Uterus (tissue), 3 donors: ENCODE measurements at regions not wholly inside any gene's neighbourhood (a gene's known extent, or its start where the extent isn't known, plus 50 kb on each side); places are given as distances from the start of the nearest gene placed in this dataset.

Experiments used
- DNase-seq, 2 donors: peaks; one replicate each; pipeline ENCODE4 v3.0.0-alpha.2; 2019 to 2020
- H3K27ac ChIP-seq, 2 donors: fragments of 200-600 bp; sonication (generic); 1 replicate in 1 of 2; 2 replicates in 1 of 2; pipeline ENCODE4 v1.5.1; 2016 to 2018
- H3K27me3 ChIP-seq, 2 donors: fragments of 200-600 bp; sonication (generic); one replicate each; pipeline ENCODE4 v1.5.1; 2018 to 2019; ENCODE audit warnings: control low read depth in 1 of 2
- H3K36me3 ChIP-seq, 2 donors: fragments of 200-600 bp; sonication (generic); one replicate each; pipeline ENCODE4 v1.5.1; 2019; ENCODE audit warnings: control low read depth in 1 of 2
- H3K4me1 ChIP-seq, 2 donors: fragments of 200-600 bp; sonication (generic); one replicate each; pipeline ENCODE4 v1.5.1; 2018 to 2019; ENCODE audit warnings: control low read depth in 1 of 2
- H3K4me3 ChIP-seq, 2 donors: fragments of 200-600 bp; sonication (generic); 1 replicate in 1 of 2; 2 replicates in 1 of 2; pipeline ENCODE4 v1.5.1; 2018 to 2019; ENCODE audit warnings: mild to moderate bottlenecking in 1 of 2
- H3K9me3 ChIP-seq, 2 donors: fragments of 200-600 bp; sonication (generic); one replicate each; pipeline ENCODE4 v1.5.1; 2019; ENCODE audit warnings: control low read depth in 1 of 2
- POLR2A ChIP-seq, 2 donors: fragments of 450-650 bp; IDR thresholded peaks; one replicate each; pipeline ENCODE4 v1.6.1; 2016; ENCODE audit warnings: antibody characterized with exemption in 2 of 2, mild to moderate bottlenecking in 1 of 2, moderate library complexity in 1 of 2
- intact Hi-C: fragments of 100-400 bp; cut with DNase I; formaldehyde crosslinking; loops from one replicate; pipeline ENCODE4 v1.15.1; 2023; ENCODE audit warnings: low total_unique reads
- TF ChIP-seq, protein P1 (sequence below), 4 experiments: fragments of 200-600 bp in 2 of 4; fragments of 450-650 bp in 2 of 4; sonication (generic) in 2 of 4; IDR thresholded peaks; one replicate each; pipeline ENCODE4 v1.5.1; 2016 to 2019; ENCODE audit warnings: antibody characterized with exemption in 4 of 4, mild to moderate bottlenecking in 2 of 4, moderate library complexity in 1 of 4
- donor health status: DM: yes; HTN: yes; CAD: no.

DNA sequence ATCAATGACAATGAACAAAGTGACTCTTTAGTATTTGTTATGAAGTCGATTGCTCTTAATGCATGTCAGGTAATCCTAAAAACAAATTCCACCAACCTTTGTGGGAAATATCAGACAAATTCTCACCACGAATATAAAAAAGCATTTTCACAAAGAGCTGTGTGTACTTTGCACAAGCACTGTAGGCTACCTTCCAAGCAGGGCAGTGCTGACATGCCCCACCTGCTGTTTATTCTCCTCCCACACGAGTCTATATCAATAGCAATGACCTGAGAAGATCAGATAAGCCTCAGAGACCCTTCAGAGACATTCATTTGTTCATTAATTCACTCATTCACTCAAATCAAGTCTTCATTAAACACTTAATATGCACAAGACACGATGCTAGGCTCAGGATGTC lies 469.1 kb downstream of the ZSWIM6 start:
- DNase-seq, result no peak
- TF ChIP-seq POLR2A (IDR thresholded peaks at IDR 0.05), result no peak
- TF ChIP-seq, protein P1, sequence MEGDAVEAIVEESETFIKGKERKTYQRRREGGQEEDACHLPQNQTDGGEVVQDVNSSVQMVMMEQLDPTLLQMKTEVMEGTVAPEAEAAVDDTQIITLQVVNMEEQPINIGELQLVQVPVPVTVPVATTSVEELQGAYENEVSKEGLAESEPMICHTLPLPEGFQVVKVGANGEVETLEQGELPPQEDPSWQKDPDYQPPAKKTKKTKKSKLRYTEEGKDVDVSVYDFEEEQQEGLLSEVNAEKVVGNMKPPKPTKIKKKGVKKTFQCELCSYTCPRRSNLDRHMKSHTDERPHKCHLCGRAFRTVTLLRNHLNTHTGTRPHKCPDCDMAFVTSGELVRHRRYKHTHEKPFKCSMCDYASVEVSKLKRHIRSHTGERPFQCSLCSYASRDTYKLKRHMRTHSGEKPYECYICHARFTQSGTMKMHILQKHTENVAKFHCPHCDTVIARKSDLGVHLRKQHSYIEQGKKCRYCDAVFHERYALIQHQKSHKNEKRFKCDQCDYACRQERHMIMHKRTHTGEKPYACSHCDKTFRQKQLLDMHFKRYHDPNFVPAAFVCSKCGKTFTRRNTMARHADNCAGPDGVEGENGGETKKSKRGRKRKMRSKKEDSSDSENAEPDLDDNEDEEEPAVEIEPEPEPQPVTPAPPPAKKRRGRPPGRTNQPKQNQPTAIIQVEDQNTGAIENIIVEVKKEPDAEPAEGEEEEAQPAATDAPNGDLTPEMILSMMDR (IDR thresholded peaks at IDR 0.05), result no peak
- intact Hi-C loops, result no loop called here

DNA sequence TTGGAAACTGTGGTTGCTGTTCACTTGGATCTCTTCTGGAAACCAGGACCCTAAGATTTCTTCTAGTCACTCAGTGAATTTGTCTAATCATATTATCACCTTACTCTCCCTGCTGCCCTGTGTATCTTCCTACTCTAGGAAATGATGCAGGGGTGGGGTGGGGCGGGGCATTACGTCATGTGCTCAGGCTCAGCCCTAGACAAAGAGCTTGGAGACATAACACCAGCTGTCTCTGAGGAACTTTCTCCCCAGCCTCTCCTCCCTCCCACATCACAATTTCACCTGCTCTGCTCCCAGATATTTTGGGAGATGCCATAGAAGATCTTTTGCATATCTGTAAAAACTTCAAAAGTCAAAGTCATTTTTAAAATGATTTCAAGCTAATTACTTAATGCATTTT lies 470.4 kb downstream of the ZSWIM6 start:
- intact Hi-C loops, result no loop called here
- Histone ChIP-seq H3K27ac (no peak overlapping the region), H3K4me3 (no peak overlapping the region), H3K36me3 (no peaks in the 10 kb centered on the region), H3K4me1 (no peaks in the 10 kb centered on the region), H3K9me3 (no peaks in the 10 kb centered on the region), H3K27me3 (no peaks in the 10 kb centered on the region)
- DNase-seq, result no peak
- TF ChIP-seq POLR2A (IDR thresholded peaks at IDR 0.05), result no peak
- TF ChIP-seq, protein P1 (IDR thresholded peaks at IDR 0.05), result no peak

More for the DNA sequence above, 469.1 kb downstream of the ZSWIM6 start:
- no peaks in the 10 kb centered on the region for H3K36me3 ChIP-seq
- H3K27ac ChIP-seq, result no peak overlapping the region
- H3K9me3 ChIP-seq, result no peaks in the 10 kb centered on the region
- H3K27me3 ChIP-seq, result no peaks in the 10 kb centered on the region
- H3K4me1 ChIP-seq, result no peaks in the 10 kb centered on the region
- H3K4me3 ChIP-seq, result no peak overlapping the region

DNA sequence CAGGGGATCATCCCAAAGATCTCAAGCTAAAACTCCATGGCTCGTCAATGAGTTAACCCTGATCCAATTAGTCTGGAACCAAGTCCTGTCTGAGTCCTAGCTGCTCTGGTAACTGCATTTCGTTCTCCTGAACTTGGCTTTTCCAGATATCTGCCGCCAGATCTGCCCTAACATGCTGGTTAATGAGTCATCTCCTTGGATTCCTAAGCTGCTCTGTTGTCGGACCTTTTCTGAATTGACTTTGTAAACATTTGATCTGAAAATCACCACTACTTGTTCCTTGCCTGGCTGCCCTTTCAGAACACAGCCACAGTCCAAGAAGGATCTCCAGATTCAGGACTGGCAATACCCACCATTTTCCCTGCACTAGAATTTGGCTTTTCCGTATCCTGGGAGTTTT lies 473.0 kb downstream of the ZSWIM6 start:
- Histone ChIP-seq H3K27ac (no peak overlapping the region), H3K4me3 (no peak overlapping the region), H3K4me1 (no peaks in the 10 kb centered on the region), H3K27me3 (no peaks in the 10 kb centered on the region), H3K9me3 (no peaks in the 10 kb centered on the region), H3K36me3 (no peaks in the 10 kb centered on the region)
- intact Hi-C loops, result no loop called here
- TF ChIP-seq, protein P1 (IDR thresholded peaks at IDR 0.05), result no peak
- no peak for TF ChIP-seq POLR2A (IDR thresholded peaks at IDR 0.05)
- no peak for DNase-seq

DNA sequence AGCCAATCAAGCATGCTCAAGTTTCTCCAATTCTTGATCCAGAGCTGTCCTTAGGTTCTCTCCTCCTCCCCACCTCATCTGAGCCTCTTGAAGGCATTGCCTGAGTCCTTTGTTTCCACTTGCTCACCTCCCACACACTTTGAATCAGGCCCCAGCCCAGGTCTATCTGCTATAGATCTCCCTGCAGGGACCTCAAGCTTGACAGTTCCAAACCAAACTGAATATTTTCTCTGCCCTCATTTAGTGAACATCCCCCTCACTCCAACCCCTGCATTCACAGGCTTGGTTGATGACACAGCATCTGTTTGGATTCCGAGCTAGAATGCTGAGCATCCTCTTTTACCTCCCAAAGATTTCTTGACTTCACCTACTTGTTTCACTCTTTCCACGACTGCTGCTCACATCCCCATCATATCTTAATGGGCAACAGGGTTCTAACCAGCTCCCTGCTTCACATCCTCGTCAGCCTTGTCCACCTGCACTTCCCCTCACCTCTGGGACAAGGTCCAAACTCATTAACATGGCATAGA lies 474.5 kb downstream of the ZSWIM6 start:
- H3K36me3 ChIP-seq, result no peaks in the 10 kb centered on the region
- H3K27ac ChIP-seq, result no peak overlapping the region
- H3K4me3 ChIP-seq, result no peak overlapping the region
- TF ChIP-seq POLR2A (IDR thresholded peaks at IDR 0.05), result no peak
- TF ChIP-seq, protein P1 (IDR thresholded peaks at IDR 0.05), result no peak
- no peaks in the 10 kb centered on the region for H3K4me1 ChIP-seq
- no peaks in the 10 kb centered on the region for H3K27me3 ChIP-seq
- no peak for DNase-seq
- intact Hi-C loops, result no loop called here
- no peaks in the 10 kb centered on the region for H3K9me3 ChIP-seq

DNA sequence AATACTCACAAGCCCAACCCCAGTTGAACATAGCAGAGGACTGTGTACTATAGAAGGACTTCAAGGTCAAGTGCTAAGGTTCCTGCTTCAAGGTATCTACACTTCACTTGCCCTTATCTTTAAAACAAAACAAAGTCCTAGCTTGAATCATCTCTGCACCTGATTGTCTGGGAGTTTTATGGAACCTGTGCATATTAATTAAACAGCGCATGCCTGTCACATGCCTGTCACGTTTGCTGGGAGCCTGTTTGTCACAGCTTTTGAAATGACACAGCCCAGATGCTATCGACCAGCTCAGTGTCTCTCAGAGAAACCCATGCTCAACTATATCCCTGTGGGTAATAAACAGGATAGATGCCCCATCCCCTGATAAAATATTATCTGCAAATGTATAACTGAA lies 476.0 kb downstream of the ZSWIM6 start:
- Histone ChIP-seq H3K27ac (no peak overlapping the region), H3K9me3 (no peaks in the 10 kb centered on the region), H3K4me1 (no peaks in the 10 kb centered on the region), H3K36me3 (no peaks in the 10 kb centered on the region), H3K4me3 (no peak overlapping the region), H3K27me3 (no peaks in the 10 kb centered on the region)
- no peak for DNase-seq
- TF ChIP-seq, protein P1 (IDR thresholded peaks at IDR 0.05), result no peak
- TF ChIP-seq POLR2A (IDR thresholded peaks at IDR 0.05), result no peak
- intact Hi-C loops, result no loop called here
